PC-3 (cell line): ENCODE measurements at regions not wholly inside any gene's neighbourhood (a gene's known extent, or its start where the extent isn't known, plus 50 kb on each side); places are given as distances from the start of the nearest gene placed in this dataset.

Experiments
- EZH2 ChIP-seq: fragments of 300-600 bp; sonication (generic); IDR thresholded peaks from one replicate; pipeline ENCODE4 v1.6.1; 2017; ENCODE audit warnings: antibody characterized with exemption, mild to moderate bottlenecking, low read length; ENCODE audit not compliant: unreplicated experiment
- EZH2phosphoT487 ChIP-seq: fragments of 300-600 bp; sonication (generic); IDR thresholded peaks from 2 replicates; pipeline ENCODE4 v1.6.1; 2018; ENCODE audit warnings: mild to moderate bottlenecking, antibody characterized with exemption, low read length, borderline replicate concordance
- TF ChIP-seq, protein P1 (sequence below): fragments of 300-600 bp; sonication (generic); conservative IDR thresholded peaks from 2 replicates; pipeline ENCODE4 v1.5.1; 2017; ENCODE audit warnings: antibody characterized with exemption, low read depth, mild to moderate bottlenecking, low read length

DNA sequence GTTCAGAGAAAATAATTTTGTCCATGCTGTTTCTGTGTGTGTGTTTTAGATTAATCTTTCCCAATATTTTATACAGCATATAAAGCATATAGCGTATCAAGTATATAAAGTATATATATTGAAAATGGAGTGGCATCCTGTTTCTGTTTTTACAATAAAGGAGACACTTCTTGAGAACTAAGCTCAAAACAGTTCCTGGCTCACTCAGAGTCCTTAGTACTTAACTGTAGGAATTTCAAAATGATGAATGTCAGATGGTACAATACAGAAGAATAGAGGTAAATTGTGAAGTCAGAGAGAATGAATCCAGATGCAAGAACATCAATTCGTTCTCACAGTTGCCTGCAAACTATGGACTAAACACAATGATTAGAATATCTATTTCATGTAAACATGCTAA is 68.7 kb upstream of the TAS2R1 start:
- TF ChIP-seq, protein P1, sequence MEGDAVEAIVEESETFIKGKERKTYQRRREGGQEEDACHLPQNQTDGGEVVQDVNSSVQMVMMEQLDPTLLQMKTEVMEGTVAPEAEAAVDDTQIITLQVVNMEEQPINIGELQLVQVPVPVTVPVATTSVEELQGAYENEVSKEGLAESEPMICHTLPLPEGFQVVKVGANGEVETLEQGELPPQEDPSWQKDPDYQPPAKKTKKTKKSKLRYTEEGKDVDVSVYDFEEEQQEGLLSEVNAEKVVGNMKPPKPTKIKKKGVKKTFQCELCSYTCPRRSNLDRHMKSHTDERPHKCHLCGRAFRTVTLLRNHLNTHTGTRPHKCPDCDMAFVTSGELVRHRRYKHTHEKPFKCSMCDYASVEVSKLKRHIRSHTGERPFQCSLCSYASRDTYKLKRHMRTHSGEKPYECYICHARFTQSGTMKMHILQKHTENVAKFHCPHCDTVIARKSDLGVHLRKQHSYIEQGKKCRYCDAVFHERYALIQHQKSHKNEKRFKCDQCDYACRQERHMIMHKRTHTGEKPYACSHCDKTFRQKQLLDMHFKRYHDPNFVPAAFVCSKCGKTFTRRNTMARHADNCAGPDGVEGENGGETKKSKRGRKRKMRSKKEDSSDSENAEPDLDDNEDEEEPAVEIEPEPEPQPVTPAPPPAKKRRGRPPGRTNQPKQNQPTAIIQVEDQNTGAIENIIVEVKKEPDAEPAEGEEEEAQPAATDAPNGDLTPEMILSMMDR: no peak
- TF ChIP-seq EZH2phosphoT487 (no peak), EZH2 (no peak)
